ENCODE measurements at regions not wholly inside any gene's neighbourhood (a gene's known extent, or its start where the extent isn't known, plus 50 kb on each side); places are given as distances from the start of the nearest gene placed in this dataset.

GRCh38 chr2:103386872-103387271 is 625.0 kb downstream of the TMEM182 start:
- no TSS peak for BruUV-seq (replicated peaks)
- Histone ChIP-seq H3K4me1 (ENCODE audit: control insufficient read depth, extremely low read depth, insufficient read depth, low read length) (no peaks in the 10 kb centered on the region), H3K36me3 (ENCODE audit: control insufficient read depth in 2 of 2, extremely low read depth in 1 of 2, insufficient read depth in 2 of 2, low read length in 2 of 2) (no peaks in the 10 kb centered on the region), H3K4me2 (ENCODE audit: insufficient read depth, low read length) (no peak overlapping the region), H3K9ac (replicated peaks; ENCODE audit: extremely low read depth, insufficient read depth, low read length) (no peak overlapping the region), H3K27ac (ENCODE audit: insufficient read depth, low read depth, low read length) (no peak overlapping the region), H3K79me2 (ENCODE audit: control insufficient read depth, insufficient read depth, low read length) (no peaks in the 10 kb centered on the region), H4K20me1 (replicated peaks; ENCODE audit: control insufficient read depth, extremely low read depth, insufficient read depth, low read length) (no peaks in the 10 kb centered on the region), H3K4me3 (replicated peaks in 1 of 3; ENCODE audit: insufficient read depth in 1 of 3, low read depth in 1 of 3, low read length in 3 of 3) (no peak overlapping the region), H3K27me3 (ENCODE audit: control insufficient read depth in 2 of 2, insufficient read depth in 2 of 2, low read length in 2 of 2) (no peaks in the 10 kb centered on the region), H2AFZ (ENCODE audit: low read depth, low read length) (no peak overlapping the region), H3K9me3 (replicated peaks; ENCODE audit: control insufficient read depth, insufficient read depth, low read length) (peaks cover 4% of the 10 kb centered on the region), H3K9me1 (replicated peaks; ENCODE audit: control insufficient read depth, extremely low read depth, insufficient read depth, low read length) (no peaks in the 10 kb centered on the region)
- DNase-seq (ENCODE audit: low read depth, low spot score) (no peak), FAIRE-seq (no peak)
- ChIA-PET CTCF (no interaction called here), POLR2A (no interaction called here)
- dilution Hi-C loops (cut with MboI; ENCODE audit: extremely low pct_ligation_motif_present, low sequenced_read_pairs), result no loop called here
- TF ChIP-seq CTCF (IDR thresholded peaks at IDR 0.05; ENCODE audit: extremely low read depth in 1 of 2, insufficient read depth in 1 of 2, low read depth in 1 of 2, low read length in 2 of 2), result no peak
- TF ChIP-seq JUN (IDR thresholded peaks at IDR 0.05; ENCODE audit: borderline replicate concordance, insufficient read depth, insufficient read length, low read depth), result no peak
- no peak for TF ChIP-seq MAX (IDR thresholded peaks at IDR 0.05; ENCODE audit: insufficient read depth, insufficient read length)
- no peak for TF ChIP-seq POLR2AphosphoS5 (IDR thresholded peaks at IDR 0.05; ENCODE audit: insufficient read depth, low read depth, low read length)
- TF ChIP-seq FOS (IDR thresholded peaks at IDR 0.05; ENCODE audit: borderline replicate concordance, insufficient read depth, low read length), result no peak
- no peak for TF ChIP-seq POLR2A (IDR thresholded peaks at IDR 0.05; ENCODE audit: low read depth, low read length)
- no peak for TF ChIP-seq GATA2 (IDR thresholded peaks at IDR 0.05; ENCODE audit: insufficient read depth, insufficient read length, low read depth, low read length)
- intact Hi-C loops (cut with micrococcal nuclease), result no loop called here

Measured in endothelial cell of umbilical vein (primary cell).